ENCODE measurements at regions not wholly inside any gene's neighbourhood (a gene's known extent, or its start where the extent isn't known, plus 50 kb on each side); places are given as distances from the start of the nearest gene placed in this dataset.

DNA sequence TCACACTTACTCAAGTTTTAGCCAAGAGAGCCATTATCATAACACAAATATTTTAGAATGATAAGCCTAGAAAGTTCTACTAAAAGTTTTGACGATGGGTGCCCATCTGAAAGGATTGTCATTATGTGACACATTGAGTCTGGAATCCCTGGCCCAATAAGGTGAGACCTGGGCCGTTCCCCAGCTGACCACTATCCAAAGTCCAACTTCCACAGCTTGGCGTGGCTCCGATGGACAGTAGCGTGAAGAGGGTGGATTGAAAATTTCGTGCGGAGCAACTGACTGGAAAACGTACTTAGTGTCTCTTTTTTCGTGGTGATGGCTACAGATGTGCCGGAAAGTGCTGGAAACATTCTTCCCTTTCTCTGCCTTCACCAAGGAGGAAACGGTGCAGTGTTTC lies 439.0 kb upstream of the ZMIZ1 start:
- WGBS (ENCODE audit: insufficient coverage, insufficient read length) = no CpG with 5 or more reads among the region's 11 CpGs
- no peak for DNase-seq (ENCODE audit: low read depth, low spot score)
- H3K27ac ChIP-seq (ENCODE audit: low read length) = no peak overlapping the region

DNA sequence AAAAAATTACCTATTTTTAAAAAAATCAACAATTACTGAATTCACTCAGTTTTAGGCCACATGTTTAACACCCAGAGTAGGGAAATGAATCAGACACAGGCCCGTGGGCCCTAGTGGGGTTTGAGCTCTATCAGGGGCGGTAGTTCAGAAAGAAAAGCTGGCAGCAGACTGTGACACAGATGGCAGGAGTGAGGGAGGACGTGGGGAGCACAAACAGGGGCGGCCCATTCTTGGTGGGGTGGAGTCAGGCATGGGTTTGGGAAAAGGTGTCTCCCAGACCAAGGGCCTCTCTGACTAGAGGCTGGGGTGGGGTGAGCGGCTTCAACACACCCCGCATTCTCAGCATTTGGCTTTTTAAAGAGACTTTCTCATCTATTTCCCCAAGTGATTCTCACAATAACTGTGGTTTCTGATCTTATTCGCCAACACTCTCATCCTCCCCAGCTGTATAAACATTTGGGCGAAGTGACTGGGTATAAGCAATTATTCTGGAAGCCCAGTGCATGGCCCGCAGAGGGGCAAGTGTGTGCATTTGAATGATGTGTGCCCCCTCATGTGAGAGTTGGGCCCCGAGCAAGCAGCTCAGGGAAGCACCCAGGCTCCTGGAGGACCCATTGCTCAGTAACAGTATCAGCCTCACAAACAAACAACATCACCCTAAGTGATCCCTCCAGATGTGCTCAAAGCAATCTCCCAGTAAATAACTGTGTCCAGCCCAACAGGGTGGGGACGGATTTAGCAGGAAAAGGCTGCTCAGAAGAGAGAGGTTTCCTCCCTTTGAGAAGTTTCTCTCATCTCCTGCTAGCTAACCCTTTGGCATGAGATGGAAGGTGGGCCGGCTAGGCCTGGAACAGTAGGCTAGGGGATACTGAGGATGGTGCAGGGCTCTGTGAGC lies 437.6 kb upstream of the ZMIZ1 start:
- WGBS (ENCODE audit: insufficient coverage, insufficient read length) = no CpG with 5 or more reads among the region's 12 CpGs
- Histone ChIP-seq H3K27ac (ENCODE audit: low read length) (no peak overlapping the region), H3K4me3 (ENCODE audit: low read length) (no peak overlapping the region), H3K9me3 (ENCODE audit: control insufficient read depth, insufficient read depth, low read length) (no peaks in the 10 kb centered on the region), H3K4me1 (ENCODE audit: control insufficient read depth, insufficient read depth, low read length) (no peaks in the 10 kb centered on the region), H3K36me3 (ENCODE audit: control insufficient read depth, insufficient read depth, low read length) (no peaks in the 10 kb centered on the region), H3K27me3 (ENCODE audit: control insufficient read depth, insufficient read depth, low read length) (no peaks in the 10 kb centered on the region)
- DNase-seq (ENCODE audit: low read depth, low spot score) = no peak

More for the DNA sequence above, 439.0 kb upstream of the ZMIZ1 start:
- Histone ChIP-seq H3K4me1 (ENCODE audit: control insufficient read depth, insufficient read depth, low read length) (no peaks in the 10 kb centered on the region), H3K9me3 (ENCODE audit: control insufficient read depth, insufficient read depth, low read length) (no peaks in the 10 kb centered on the region), H3K36me3 (ENCODE audit: control insufficient read depth, insufficient read depth, low read length) (no peaks in the 10 kb centered on the region), H3K4me3 (ENCODE audit: low read length) (no peak overlapping the region), H3K27me3 (ENCODE audit: control insufficient read depth, insufficient read depth, low read length) (no peaks in the 10 kb centered on the region)

DNA sequence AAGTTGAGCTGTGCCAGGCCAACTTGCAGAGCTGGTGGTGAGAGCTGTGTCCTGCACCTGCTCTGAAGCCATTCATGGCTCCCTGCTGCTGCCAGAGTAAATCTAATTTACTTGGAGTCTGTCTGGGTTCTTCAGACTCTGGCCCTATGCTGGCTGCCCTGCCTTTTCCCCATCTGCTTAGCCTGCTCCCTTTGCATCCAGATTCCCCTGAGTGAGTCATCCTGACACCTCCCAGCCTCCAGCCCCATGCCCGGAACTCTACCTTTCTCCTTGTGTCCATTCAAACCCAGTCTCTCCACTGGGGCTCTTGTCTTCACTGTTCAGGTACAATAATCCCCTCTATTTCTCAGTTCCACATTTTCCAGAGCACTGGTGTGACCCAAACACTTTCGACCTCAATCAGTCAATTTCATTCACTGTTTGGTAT lies 434.4 kb upstream of the ZMIZ1 start:
- WGBS (ENCODE audit: insufficient coverage, insufficient read length) = no CpG with 5 or more reads among the region's 2 CpGs
- H3K4me1 ChIP-seq (ENCODE audit: control insufficient read depth, insufficient read depth, low read length) = no peaks in the 10 kb centered on the region
- H3K9me3 ChIP-seq (ENCODE audit: control insufficient read depth, insufficient read depth, low read length) = no peaks in the 10 kb centered on the region
- DNase-seq (ENCODE audit: low read depth, low spot score) = no peak
- no peaks in the 10 kb centered on the region for H3K27me3 ChIP-seq (ENCODE audit: control insufficient read depth, insufficient read depth, low read length)
- no peaks in the 10 kb centered on the region for H3K36me3 ChIP-seq (ENCODE audit: control insufficient read depth, insufficient read depth, low read length)
- no peak overlapping the region for H3K27ac ChIP-seq (ENCODE audit: low read length)
- no peak overlapping the region for H3K4me3 ChIP-seq (ENCODE audit: low read length)

DNA sequence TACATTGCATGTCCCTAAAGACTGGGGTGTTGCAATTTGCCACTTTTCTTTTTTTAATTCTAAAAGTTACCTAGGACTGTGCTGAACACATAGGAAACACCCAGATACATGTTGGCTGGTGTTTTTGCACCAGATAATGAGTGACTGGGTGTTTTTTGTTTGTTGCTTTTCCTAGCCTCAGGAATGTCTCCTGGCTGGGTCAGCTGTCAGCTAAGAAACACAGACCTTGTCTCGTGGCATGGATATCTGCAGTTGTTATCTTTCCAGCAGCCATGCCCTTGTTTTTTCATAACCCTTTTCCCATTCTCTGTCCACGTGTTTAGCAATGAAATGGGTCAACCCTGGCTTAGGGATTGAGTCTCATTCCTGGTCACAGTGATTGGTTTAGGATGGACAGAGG lies 433.9 kb upstream of the ZMIZ1 start:
- Histone ChIP-seq H3K4me3 (ENCODE audit: low read length) (no peak overlapping the region), H3K27me3 (ENCODE audit: control insufficient read depth, insufficient read depth, low read length) (no peaks in the 10 kb centered on the region), H3K36me3 (ENCODE audit: control insufficient read depth, insufficient read depth, low read length) (no peaks in the 10 kb centered on the region), H3K27ac (ENCODE audit: low read length) (no peak overlapping the region), H3K9me3 (ENCODE audit: control insufficient read depth, insufficient read depth, low read length) (no peaks in the 10 kb centered on the region), H3K4me1 (ENCODE audit: control insufficient read depth, insufficient read depth, low read length) (no peaks in the 10 kb centered on the region)
- no peak for DNase-seq (ENCODE audit: low read depth, low spot score)
- WGBS (ENCODE audit: insufficient coverage, insufficient read length) = no CpG with 5 or more reads among the region's 2 CpGs

DNA sequence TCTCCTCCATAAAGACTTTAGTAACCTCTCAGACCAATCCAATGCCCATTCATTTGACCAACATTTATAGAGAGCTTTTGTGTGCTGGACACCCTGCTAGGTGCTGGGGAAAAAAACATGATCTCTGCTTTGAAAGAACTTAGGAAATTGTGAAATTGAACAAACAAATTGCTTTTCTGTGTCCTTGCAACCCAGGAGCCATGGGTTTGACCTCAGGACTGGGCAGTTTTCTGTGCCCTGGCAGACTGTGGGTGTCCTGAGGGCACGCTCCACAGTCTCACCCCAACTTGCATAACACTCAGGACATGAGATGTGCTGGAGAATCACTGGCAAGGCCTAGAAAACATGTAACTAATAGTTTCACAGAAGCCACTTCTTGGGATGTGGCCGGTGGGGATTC lies 429.1 kb upstream of the ZMIZ1 start:
- no peaks in the 10 kb centered on the region for H3K36me3 ChIP-seq (ENCODE audit: control insufficient read depth, insufficient read depth, low read length)
- no peaks in the 10 kb centered on the region for H3K9me3 ChIP-seq (ENCODE audit: control insufficient read depth, insufficient read depth, low read length)
- WGBS (ENCODE audit: insufficient coverage, insufficient read length) = no CpG with 5 or more reads among the region's 2 CpGs
- no peaks in the 10 kb centered on the region for H3K27me3 ChIP-seq (ENCODE audit: control insufficient read depth, insufficient read depth, low read length)
- no peak overlapping the region for H3K27ac ChIP-seq (ENCODE audit: low read length)
- DNase-seq (ENCODE audit: low read depth, low spot score) = no peak
- H3K4me3 ChIP-seq (ENCODE audit: low read length) = no peak overlapping the region
- H3K4me1 ChIP-seq (ENCODE audit: control insufficient read depth, insufficient read depth, low read length) = no peaks in the 10 kb centered on the region

DNA sequence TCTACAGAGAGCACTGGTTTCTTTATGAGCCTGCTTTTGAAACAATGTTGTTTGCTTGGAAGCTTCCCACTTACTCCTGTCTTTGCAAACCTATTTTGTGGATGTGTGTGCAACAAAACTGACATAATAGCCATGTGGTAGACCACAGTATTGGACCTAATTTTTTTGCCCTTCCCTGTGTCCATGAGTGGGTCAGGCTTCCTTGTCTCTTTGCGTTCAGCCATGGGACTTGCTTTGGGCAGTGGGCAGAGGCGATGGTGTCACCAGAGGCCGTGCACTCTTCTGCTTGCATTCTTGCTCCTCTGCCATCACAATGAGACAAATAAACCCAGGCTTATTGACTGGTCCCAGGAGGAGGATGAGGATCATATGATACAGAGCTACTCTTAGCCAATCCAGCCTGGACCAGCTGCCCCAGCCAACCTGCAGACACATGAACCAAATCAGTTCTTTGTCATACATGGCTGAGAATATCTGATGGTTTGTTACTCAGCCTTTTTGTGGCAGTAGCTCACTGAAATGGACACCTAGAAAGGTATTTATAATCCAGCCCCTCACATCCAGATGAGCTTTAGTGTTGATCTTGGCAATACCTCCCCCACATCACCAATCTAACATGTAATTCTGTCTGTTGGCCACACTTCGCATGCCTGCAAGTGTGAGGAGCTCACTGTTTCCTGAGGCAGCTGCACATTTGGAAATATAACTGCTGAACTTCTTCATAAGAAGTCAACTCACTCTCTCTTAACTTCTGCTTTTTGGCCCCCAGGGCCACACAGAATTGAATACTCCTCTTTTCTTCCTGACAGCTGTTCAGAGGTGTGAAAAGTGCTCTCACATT lies 427.8 kb upstream of the ZMIZ1 start:
- Histone ChIP-seq H3K4me3 (ENCODE audit: low read length) (no peak overlapping the region), H3K36me3 (ENCODE audit: control insufficient read depth, insufficient read depth, low read length) (no peaks in the 10 kb centered on the region), H3K27me3 (ENCODE audit: control insufficient read depth, insufficient read depth, low read length) (no peaks in the 10 kb centered on the region), H3K27ac (ENCODE audit: low read length) (no peak overlapping the region), H3K9me3 (ENCODE audit: control insufficient read depth, insufficient read depth, low read length) (no peaks in the 10 kb centered on the region), H3K4me1 (ENCODE audit: control insufficient read depth, insufficient read depth, low read length) (no peaks in the 10 kb centered on the region)
- no peak for DNase-seq (ENCODE audit: low read depth, low spot score)
- no CpG with 5 or more reads among the region's 4 CpGs for WGBS (ENCODE audit: insufficient coverage, insufficient read length)

DNA sequence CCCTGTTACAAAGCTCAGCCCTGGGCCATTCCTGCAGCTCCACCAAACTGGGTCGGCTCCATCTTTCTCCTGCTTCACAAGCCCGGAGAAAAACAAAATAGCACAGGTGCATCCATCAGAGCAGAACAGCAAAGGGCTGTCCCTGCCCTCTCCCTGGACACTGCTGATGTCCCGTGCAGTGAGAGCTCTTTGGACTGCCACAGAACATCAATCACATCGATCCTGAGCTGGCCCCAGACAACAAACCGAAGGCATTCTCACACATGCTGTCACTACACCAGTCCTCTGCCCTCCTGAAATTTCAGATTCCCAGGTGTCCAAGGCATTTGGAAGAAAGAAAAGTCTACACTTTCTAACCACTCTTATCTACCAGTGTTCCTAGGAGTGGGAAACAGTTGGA lies 427.1 kb upstream of the ZMIZ1 start:
- Histone ChIP-seq H3K4me3 (ENCODE audit: low read length) (no peak overlapping the region), H3K9me3 (ENCODE audit: control insufficient read depth, insufficient read depth, low read length) (no peaks in the 10 kb centered on the region), H3K36me3 (ENCODE audit: control insufficient read depth, insufficient read depth, low read length) (no peaks in the 10 kb centered on the region), H3K4me1 (ENCODE audit: control insufficient read depth, insufficient read depth, low read length) (no peaks in the 10 kb centered on the region), H3K27me3 (ENCODE audit: control insufficient read depth, insufficient read depth, low read length) (no peaks in the 10 kb centered on the region), H3K27ac (ENCODE audit: low read length) (no peak overlapping the region)
- no peak for DNase-seq (ENCODE audit: low read depth, low spot score)
- no CpG with 5 or more reads among the region's 5 CpGs for WGBS (ENCODE audit: insufficient coverage, insufficient read length)

DNA sequence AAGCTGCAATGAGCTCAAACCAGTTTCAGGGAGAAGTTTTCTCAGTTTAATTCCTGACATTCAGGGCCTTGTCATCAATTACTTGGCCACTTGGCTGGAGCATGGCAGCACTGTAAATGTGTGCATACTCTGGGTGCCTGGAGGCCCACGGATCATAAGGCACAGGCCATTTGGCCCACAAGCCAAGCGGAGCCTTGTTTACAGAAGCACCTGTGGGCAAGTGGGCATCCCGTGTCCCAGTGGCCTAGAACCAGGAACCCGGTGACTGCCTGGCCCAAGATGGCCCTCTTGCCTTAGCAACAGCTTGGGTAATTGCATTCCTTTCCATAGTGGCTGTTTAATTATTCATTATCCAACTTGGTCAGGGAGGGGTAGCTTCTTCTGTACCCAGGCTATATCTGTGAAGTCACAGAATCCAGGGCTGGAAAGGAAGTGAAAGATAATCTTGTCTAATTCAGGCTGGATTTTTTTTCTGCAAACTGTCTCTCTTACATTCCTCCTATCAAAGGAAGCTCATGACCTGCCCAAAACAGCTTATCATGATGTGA lies 426.4 kb upstream of the ZMIZ1 start:
- Histone ChIP-seq H3K27ac (ENCODE audit: low read length) (no peak overlapping the region), H3K9me3 (ENCODE audit: control insufficient read depth, insufficient read depth, low read length) (no peaks in the 10 kb centered on the region), H3K4me1 (ENCODE audit: control insufficient read depth, insufficient read depth, low read length) (no peaks in the 10 kb centered on the region), H3K27me3 (ENCODE audit: control insufficient read depth, insufficient read depth, low read length) (no peaks in the 10 kb centered on the region), H3K36me3 (ENCODE audit: control insufficient read depth, insufficient read depth, low read length) (no peaks in the 10 kb centered on the region), H3K4me3 (ENCODE audit: low read length) (no peak overlapping the region)
- no peak for DNase-seq (ENCODE audit: low read depth, low spot score)
- no CpG with 5 or more reads among the region's 4 CpGs for WGBS (ENCODE audit: insufficient coverage, insufficient read length)

DNA sequence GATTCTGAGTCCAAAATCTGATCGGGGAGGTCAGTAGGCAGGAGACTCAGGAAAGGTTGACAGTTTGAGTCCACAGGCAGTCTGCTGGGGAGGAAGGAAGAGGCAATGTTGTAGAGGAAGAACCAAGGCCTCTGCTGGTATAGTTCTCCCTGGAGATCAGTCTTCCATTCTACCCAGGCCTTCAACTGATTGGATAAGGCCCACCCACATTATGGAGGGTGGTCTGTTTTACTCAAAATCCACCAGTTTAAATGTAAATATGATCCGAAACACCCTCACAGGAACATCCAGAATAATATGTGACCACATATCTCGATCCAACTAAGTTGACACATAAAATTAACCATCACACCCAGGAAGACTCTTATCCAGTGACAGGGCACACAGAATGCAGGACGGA lies 425.3 kb upstream of the ZMIZ1 start:
- Histone ChIP-seq H3K27ac (ENCODE audit: low read length) (no peak overlapping the region), H3K4me1 (ENCODE audit: control insufficient read depth, insufficient read depth, low read length) (no peaks in the 10 kb centered on the region), H3K4me3 (ENCODE audit: low read length) (no peak overlapping the region), H3K27me3 (ENCODE audit: control insufficient read depth, insufficient read depth, low read length) (no peaks in the 10 kb centered on the region), H3K9me3 (ENCODE audit: control insufficient read depth, insufficient read depth, low read length) (no peaks in the 10 kb centered on the region), H3K36me3 (ENCODE audit: control insufficient read depth, insufficient read depth, low read length) (no peaks in the 10 kb centered on the region)
- DNase-seq (ENCODE audit: low read depth, low spot score) = no peak
- no CpG with 5 or more reads among the region's 4 CpGs for WGBS (ENCODE audit: insufficient coverage, insufficient read length)

DNA sequence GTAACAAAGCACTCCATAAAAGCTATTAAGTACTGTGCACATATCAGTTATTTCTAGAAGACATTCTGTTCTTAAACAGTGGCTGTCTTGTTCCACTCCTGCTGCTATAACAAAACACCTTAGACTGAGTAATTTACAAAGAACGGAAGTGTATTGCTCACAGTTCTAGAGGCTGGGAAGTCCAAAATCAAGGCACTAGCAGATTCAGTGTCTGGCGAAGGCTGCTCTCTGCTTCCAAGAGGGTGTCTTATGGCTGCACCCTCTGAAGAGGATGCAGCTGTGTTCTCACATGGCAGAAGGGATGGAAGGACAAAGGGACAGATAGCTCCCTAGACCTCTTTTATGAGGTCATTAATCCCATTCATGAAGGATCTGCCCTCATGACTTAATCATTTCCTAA lies 424.2 kb upstream of the ZMIZ1 start:
- DNase-seq (ENCODE audit: low read depth, low spot score) = no peak
- no CpG with 5 or more reads among the region's 2 CpGs for whole genome bisulfite sequencing (ENCODE audit: insufficient coverage, insufficient read length)
- Histone ChIP-seq H3K9me3 (ENCODE audit: control insufficient read depth, insufficient read depth, low read length) (no peaks in the 10 kb centered on the region), H3K36me3 (ENCODE audit: control insufficient read depth, insufficient read depth, low read length) (no peaks in the 10 kb centered on the region), H3K4me1 (ENCODE audit: control insufficient read depth, insufficient read depth, low read length) (no peaks in the 10 kb centered on the region), H3K27me3 (ENCODE audit: control insufficient read depth, insufficient read depth, low read length) (no peaks in the 10 kb centered on the region), H3K27ac (ENCODE audit: low read length) (no peak overlapping the region), H3K4me3 (ENCODE audit: low read length) (no peak overlapping the region)
